ENCODE measurements at regions not wholly inside any gene's neighbourhood (a gene's known extent, or its start where the extent isn't known, plus 50 kb on each side); places are given as distances from the start of the nearest gene placed in this dataset.

GRCh38 chr17:62892061-62892675 lies 73.9 kb upstream of the TANC2 start:
- TF ChIP-seq, protein P1, sequence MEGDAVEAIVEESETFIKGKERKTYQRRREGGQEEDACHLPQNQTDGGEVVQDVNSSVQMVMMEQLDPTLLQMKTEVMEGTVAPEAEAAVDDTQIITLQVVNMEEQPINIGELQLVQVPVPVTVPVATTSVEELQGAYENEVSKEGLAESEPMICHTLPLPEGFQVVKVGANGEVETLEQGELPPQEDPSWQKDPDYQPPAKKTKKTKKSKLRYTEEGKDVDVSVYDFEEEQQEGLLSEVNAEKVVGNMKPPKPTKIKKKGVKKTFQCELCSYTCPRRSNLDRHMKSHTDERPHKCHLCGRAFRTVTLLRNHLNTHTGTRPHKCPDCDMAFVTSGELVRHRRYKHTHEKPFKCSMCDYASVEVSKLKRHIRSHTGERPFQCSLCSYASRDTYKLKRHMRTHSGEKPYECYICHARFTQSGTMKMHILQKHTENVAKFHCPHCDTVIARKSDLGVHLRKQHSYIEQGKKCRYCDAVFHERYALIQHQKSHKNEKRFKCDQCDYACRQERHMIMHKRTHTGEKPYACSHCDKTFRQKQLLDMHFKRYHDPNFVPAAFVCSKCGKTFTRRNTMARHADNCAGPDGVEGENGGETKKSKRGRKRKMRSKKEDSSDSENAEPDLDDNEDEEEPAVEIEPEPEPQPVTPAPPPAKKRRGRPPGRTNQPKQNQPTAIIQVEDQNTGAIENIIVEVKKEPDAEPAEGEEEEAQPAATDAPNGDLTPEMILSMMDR (IDR thresholded peaks at IDR 0.05) = no peak
- TF ChIP-seq, protein P2, sequence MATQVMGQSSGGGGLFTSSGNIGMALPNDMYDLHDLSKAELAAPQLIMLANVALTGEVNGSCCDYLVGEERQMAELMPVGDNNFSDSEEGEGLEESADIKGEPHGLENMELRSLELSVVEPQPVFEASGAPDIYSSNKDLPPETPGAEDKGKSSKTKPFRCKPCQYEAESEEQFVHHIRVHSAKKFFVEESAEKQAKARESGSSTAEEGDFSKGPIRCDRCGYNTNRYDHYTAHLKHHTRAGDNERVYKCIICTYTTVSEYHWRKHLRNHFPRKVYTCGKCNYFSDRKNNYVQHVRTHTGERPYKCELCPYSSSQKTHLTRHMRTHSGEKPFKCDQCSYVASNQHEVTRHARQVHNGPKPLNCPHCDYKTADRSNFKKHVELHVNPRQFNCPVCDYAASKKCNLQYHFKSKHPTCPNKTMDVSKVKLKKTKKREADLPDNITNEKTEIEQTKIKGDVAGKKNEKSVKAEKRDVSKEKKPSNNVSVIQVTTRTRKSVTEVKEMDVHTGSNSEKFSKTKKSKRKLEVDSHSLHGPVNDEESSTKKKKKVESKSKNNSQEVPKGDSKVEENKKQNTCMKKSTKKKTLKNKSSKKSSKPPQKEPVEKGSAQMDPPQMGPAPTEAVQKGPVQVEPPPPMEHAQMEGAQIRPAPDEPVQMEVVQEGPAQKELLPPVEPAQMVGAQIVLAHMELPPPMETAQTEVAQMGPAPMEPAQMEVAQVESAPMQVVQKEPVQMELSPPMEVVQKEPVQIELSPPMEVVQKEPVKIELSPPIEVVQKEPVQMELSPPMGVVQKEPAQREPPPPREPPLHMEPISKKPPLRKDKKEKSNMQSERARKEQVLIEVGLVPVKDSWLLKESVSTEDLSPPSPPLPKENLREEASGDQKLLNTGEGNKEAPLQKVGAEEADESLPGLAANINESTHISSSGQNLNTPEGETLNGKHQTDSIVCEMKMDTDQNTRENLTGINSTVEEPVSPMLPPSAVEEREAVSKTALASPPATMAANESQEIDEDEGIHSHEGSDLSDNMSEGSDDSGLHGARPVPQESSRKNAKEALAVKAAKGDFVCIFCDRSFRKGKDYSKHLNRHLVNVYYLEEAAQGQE (IDR thresholded peaks at IDR 0.05; ENCODE audit: insufficient read depth in 1 of 2, low read depth in 2 of 2, low read length in 1 of 2) = no peak
- TF ChIP-seq POLR2AphosphoS5 (IDR thresholded peaks at IDR 0.05; ENCODE audit: low read depth, low read length) (no peak), SIN3A (IDR thresholded peaks at IDR 0.05; ENCODE audit: borderline replicate concordance, insufficient read depth, low read depth, low read length) (no peak), TCF7L2 (IDR thresholded peaks at IDR 0.05; ENCODE audit: low read depth, low read length) (no peak)
